Esophagus muscularis mucosa (tissue), 2 donors: ENCODE measurements at regions not wholly inside any gene's neighbourhood (a gene's known extent, or its start where the extent isn't known, plus 50 kb on each side); places are given as distances from the start of the nearest gene placed in this dataset.
A peak's percentile ranks its signal among the peaks of the same experiment; 100 is the strongest.

Experiments used
- POLR2A ChIP-seq: fragments of 450-650 bp; IDR thresholded peaks from one replicate; pipeline ENCODE4 v1.6.1; 2017; ENCODE audit warnings: antibody characterized with exemption, moderate library complexity, mild to moderate bottlenecking, low read depth
- POLR2AphosphoS5 ChIP-seq, 2 donors: sonication (generic); formaldehyde crosslinking; IDR thresholded peaks; one replicate each; pipeline ENCODE4 v1.6.1; 2017; ENCODE audit warnings: antibody characterized with exemption in 2 of 2

DNA sequence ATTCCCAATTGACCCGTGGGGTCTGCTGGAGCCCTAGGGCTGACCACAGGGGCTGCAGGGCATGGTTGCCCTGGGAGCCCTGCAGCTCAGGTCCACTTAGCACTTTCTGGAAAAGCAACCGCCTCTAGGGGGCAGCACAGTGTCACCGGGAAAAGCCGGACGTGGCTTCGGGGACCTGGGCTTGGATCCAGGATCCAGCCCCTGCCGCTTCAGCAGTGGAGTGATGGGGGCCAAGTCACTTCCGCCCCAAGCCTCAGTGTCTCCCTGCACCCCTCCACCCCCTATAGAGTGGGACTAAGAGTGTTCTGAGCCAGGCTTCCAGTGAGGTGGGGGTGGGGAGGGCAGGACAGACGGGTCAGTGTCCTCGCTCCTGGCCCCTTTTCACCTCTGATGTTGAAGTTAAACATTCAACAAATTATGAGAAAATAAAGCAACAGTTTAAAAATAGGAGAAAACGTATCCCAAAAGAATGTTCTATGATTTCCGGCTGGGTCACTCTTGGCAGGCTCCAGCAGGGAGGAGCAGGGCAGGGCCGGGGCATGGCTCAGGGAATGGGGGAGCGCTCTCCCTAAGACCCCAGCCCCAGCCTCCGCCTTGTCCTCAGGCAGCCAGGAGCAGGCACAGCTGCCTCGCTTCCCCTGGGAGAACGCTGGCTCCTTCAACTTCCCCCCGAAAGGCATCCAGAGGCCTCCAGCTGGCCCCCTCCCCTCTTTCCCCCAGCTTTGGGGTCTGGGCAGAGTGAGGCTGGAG is 96.5 kb upstream of the FGF3 start:
- TF ChIP-seq POLR2A (no peak), POLR2AphosphoS5 (IDR thresholded peaks at IDR 0.05) (peak in 1 of 2 donors; percentile 16)
